H1 (cell line): ENCODE measurements at regions not wholly inside any gene's neighbourhood (a gene's known extent, or its start where the extent isn't known, plus 50 kb on each side); places are given as distances from the start of the nearest gene placed in this dataset.

Source experiments
- CTBP2 ChIP-seq: IDR thresholded peaks from 2 replicates; pipeline ENCODE4 v1.7.0; 2011; ENCODE audit warnings: borderline replicate concordance, mild to moderate bottlenecking, moderate library complexity, mixed read lengths, low read length; ENCODE audit not compliant: insufficient read depth, insufficient read length
- GTF2F1 ChIP-seq: IDR thresholded peaks from 2 replicates; pipeline ENCODE4 v1.6.1; 2012; ENCODE audit warnings: low read depth, low read length, improper control_type of control experiment, borderline replicate concordance
- NANOG ChIP-seq: IDR thresholded peaks from 2 replicates; pipeline ENCODE4 v1.6.1; 2011; ENCODE audit warnings: low read length, low read depth, mild to moderate bottlenecking, inconsistent platforms; ENCODE audit not compliant: insufficient read depth, poor library complexity, severe bottlenecking
- SP2 ChIP-seq: IDR thresholded peaks from 2 replicates; pipeline ENCODE4 v1.6.1; 2012; ENCODE audit warnings: mild to moderate bottlenecking, low read length, inconsistent platforms
- SRF ChIP-seq: IDR thresholded peaks from 2 replicates; pipeline ENCODE4 v1.6.1; 2011; ENCODE audit warnings: mild to moderate bottlenecking, low read depth, low read length, moderate library complexity
- ZNF274 ChIP-seq: IDR thresholded peaks from 2 replicates; pipeline ENCODE4 v1.7.0; 2012; ENCODE audit warnings: low read length, borderline replicate concordance; ENCODE audit errors: extremely low read depth

DNA sequence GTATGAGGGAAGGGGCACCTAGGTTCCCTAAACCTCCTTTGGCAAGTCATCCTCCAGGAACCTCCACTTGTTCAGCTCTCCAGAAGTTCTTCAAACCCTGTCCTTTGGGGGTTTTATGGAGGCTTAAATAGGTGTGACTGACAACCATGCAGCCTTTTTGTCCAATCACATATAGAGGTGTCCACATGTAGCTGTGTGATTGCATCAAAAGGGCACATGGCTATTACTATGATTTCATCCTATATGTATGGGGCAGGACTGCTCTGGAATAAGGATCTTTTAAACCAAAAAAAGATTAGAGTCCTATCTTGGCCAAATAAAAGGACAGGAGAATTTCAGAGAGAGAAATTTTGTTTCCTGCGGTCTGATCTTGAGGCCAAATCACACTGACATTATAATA, 453.2 kb upstream of the EPHA6 start (continued):
- TF ChIP-seq SRF (no peak), GTF2F1 (no peak), ZNF274 (no peak), CTBP2 (no peak), NANOG (no peak), SP2 (no peak)
